HG02571 (cell line): ENCODE measurements at regions not wholly inside any gene's neighbourhood (a gene's known extent, or its start where the extent isn't known, plus 50 kb on each side); places are given as distances from the start of the nearest gene placed in this dataset.

ENCODE experiments used
- ATAC-seq: cut with Tn5 transposase; IDR thresholded peaks from one replicate; pipeline ENCODE4 v1.9.1; 2021; ENCODE audit warnings: mild to moderate bottlenecking, moderate library complexity; ENCODE audit not compliant: unreplicated experiment

- no peak for ATAC-seq
These were observed 156.0 kb downstream of the LRIG3 start for GRCh38 chr12:58764100-58764953.

- ATAC-seq: no peak
These were observed 155.2 kb downstream of the LRIG3 start for GRCh38 chr12:58765076-58765475.

- no peak for ATAC-seq
These were observed 154.4 kb downstream of the LRIG3 start for GRCh38 chr12:58765653-58766512.

GRCh38 chr12:58766513-58766870, 153.8 kb downstream of the LRIG3 start:
- no peak for ATAC-seq

GRCh38 chr12:58767496-58767895, 152.8 kb downstream of the LRIG3 start:
- ATAC-seq: no peak

- ATAC-seq: no peak
These were observed 146.3 kb downstream of the LRIG3 start for GRCh38 chr12:58773986-58774385.

DNA sequence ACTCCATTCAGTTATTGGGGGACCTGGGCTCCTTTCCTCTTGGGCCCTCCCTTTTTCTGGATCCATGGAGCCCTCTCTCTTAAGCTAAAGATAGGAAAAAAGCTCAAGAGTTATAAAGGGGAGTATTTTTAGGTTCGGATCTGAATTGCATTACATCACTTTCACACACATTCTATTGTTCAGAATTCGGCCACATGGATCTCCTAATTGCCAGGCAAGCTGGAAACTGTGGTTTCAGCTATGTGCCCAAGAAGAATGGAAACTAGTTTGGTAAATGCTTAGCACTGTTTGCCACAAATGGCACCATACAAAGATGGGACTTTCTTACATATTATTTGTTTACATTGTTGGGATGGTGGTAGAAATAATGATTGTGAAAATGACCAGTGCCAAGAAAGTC, 145.6 kb downstream of the LRIG3 start:
- no peak for ATAC-seq

- ATAC-seq: no peak
These were observed 144.9 kb downstream of the LRIG3 start for GRCh38 chr12:58775396-58775795.

DNA sequence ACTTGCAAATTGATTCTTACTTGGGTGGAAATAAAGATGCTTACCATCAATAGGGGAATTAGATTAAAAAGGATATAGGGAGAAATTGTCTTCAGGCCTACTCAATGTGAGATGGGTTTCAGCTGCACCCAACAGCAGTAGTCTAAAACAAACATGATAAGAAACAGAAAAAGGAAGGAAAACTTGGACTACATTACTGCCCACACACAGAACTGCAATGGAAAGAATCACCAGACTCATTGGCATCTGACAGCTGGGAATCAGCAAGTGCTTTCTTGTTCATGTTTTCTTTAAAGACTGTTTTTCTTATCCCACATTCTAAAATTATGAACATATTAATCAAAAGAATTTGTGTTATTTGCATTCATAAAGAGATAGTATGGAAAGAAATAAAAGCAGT, 144.2 kb downstream of the LRIG3 start:
- no peak for ATAC-seq

DNA sequence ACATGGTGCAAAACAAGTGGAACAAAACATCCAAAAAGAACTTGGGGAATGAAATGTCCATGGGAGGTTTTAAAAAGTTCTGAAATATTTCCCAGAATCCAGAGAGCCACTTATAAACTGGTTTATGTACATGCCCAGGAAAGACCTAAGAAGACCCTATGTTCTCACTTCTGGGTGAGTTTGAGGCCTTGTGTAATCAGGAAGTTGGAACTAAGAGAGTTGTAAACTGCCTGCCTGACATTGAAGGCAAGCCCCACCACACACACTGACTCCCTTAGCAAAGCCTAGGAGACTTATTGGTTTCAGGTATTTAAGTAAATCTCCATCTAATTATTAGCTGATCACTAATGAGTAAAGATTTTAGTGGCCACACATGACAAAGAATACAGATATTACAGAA, 142.5 kb downstream of the LRIG3 start:
- no peak for ATAC-seq

DNA sequence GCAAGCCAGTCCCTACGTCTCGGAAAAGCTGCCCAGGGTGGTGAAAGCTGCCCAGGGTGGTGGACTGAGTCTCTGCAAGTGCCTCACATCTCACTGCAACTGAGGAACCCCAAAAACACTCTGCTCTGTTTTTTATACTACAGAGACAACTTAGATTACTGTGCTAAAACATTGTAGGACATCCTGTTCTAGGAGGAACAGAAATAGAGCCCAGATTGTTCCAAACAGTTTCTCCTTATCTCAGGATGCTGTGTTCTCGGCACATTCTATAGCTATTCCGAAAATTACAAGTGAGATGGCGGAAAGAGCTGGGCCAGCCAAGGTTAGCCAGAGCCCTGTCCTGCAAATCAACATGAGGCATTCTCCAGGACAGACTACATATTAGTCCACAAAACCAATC, 138.7 kb downstream of the LRIG3 start:
- no peak for ATAC-seq

- no peak for ATAC-seq
These were observed 133.1 kb downstream of the LRIG3 start for GRCh38 chr12:58787021-58787760.

- no peak for ATAC-seq
These were observed 125.4 kb downstream of the LRIG3 start for GRCh38 chr12:58794859-58795258.

- no peak for ATAC-seq
These were observed 124.5 kb downstream of the LRIG3 start for GRCh38 chr12:58795825-58796224.

GRCh38 chr12:58801986-58802385, 118.3 kb downstream of the LRIG3 start:
- no peak for ATAC-seq

- no peak for ATAC-seq
These were observed 116.4 kb downstream of the LRIG3 start for GRCh38 chr12:58803908-58804307.

DNA sequence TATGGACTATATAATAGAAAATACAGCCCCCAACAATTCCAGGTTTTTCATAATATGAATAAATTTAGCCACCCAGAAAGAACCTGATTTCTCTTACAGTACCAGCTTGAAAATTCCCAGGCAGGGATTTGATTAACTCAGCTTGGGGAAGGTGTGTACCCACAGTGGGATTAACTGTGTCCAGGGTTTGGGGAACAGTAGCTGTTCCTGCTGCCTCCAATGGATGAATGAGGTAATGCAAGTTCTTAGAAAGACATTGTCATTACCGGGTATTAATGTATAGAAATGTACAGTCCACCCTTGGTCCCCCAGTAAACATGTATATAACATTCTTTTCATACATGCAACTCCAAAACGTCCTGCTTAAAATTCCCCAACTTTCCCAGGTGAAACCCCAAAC, 115.6 kb downstream of the LRIG3 start:
- ATAC-seq: no peak

GRCh38 chr12:58809064-58809607, 111.2 kb downstream of the LRIG3 start:
- no peak for ATAC-seq

DNA sequence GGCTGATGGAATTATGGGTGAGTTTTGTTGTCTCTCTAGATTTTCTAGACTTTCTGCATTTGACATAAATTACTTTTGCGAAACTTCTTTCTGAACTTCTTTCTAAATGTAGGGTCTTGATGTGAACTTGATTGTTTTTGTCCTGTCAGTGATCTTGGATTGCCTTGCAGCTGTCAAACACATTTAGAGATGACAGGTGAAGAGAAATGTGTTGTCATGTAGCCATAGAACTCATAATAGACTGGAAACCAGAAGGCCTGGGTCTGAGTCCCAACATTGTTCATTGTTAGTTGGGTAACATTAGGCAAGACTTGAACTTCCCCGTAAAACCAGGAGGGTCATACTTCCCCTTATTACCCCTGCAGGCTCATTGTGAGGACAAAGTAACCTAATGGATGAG, 109.0 kb downstream of the LRIG3 start:
- ATAC-seq: no peak

DNA sequence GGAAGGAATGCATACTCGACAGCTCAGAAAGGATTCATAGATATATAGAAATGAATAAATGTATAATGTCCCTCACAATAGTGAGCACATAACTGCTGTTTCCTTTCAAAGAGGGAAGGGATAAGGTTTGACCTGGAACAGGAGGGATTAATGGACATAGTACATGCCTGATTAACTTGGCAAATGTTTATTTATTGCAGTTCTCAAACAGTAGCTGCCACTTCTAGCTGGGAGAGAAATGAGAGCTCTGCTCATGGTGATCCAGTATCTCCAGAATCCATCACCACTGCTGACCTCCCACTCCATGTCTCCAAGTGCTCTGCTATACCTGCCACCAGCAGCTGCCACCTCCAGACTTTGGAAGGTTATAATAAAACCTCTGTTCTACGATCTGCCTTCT, 108.1 kb downstream of the LRIG3 start:
- ATAC-seq: no peak

DNA sequence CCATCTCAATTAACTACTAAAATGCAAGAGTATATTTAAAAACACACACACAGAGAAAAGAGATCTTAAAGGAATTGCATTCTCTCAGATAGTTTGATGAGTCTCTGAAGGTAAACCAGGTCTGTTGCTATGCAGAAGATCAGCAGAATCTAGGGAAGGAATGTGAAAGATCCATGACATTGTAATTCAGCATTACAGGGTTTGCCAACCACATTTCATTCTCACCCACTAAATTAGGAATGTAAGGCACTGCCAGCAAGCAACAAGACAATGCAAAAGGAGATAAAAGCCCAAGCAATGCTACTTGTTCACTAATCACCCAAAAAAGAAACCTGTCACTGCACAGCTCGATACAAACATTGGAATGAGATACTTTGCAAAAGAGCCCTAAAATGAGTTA, 106.3 kb downstream of the LRIG3 start:
- ATAC-seq: no peak
